Adrenal gland (tissue), 9 donors: ENCODE measurements at regions not wholly inside any gene's neighbourhood (a gene's known extent, or its start where the extent isn't known, plus 50 kb on each side); places are given as distances from the start of the nearest gene placed in this dataset.

ENCODE experiments used
- DNase-seq, 7 donors: peaks; one replicate each; pipeline ENCODE4 v3.0.0-alpha.2; 2019 to 2020
- H3K27ac ChIP-seq, 5 donors: fragments of 200-600 bp; sonication (generic) in 4 of 5; 1 replicate in 3 of 5; 2 replicates in 2 of 5; pipeline versions ENCODE4 v1.5.1 to v1.8.0; 2016 to 2020; ENCODE audit warnings: mild to moderate bottlenecking in 1 of 5
- H3K27me3 ChIP-seq: fragments of 200-600 bp; 2 replicates; pipeline ENCODE4 v1.8.0; 2021
- H3K36me3 ChIP-seq, 2 donors: fragments of 200-600 bp; replicated peaks in 1 of 2; 1 replicate in 1 of 2; 2 replicates in 1 of 2; pipeline versions ENCODE4 v1.5.1 to v1.8.0; 2018 to 2022
- H3K4me1 ChIP-seq, 2 donors: fragments of 200-600 bp; replicated peaks in 1 of 2; 1 replicate in 1 of 2; 2 replicates in 1 of 2; pipeline versions ENCODE4 v1.5.1 to v1.8.0; 2018 to 2021
- H3K4me3 ChIP-seq, 4 donors: fragments of 200-600 bp; sonication (generic) in 3 of 4; one replicate each; pipeline ENCODE4 v1.5.1; 2016 to 2018
- H3K9me3 ChIP-seq, 3 donors: fragments of 200-600 bp; sonication (generic) in 1 of 3; replicated peaks in 1 of 3; 1 replicate in 2 of 3; 2 replicates in 1 of 3; pipeline versions ENCODE4 v1.5.1 to v1.8.0; 2016 to 2021
- CTCF ChIP-seq, 6 experiments: fragments of 450-650 bp in 4 of 6; fragments of 200-600 bp in 2 of 6; sonication (generic) in 1 of 6; IDR thresholded peaks; 1 replicate in 5 of 6; 2 replicates in 1 of 6; pipeline versions ENCODE4 v1.5.1 to v1.8.0; 2016 to 2021; ENCODE audit warnings: antibody characterized with exemption in 6 of 6, mild to moderate bottlenecking in 2 of 6, moderate library complexity in 1 of 6
- POLR2A ChIP-seq, 2 donors: fragments of 450-650 bp; IDR thresholded peaks; one replicate each; pipeline ENCODE4 v1.6.1; 2017; ENCODE audit warnings: antibody characterized with exemption in 2 of 2, mild to moderate bottlenecking in 2 of 2, moderate library complexity in 1 of 2
- WGBS, 4 donors: extraction: QIAGEN DNeasy Blood & Tissue Kit in 2 of 4; methylation state at CpG; one replicate each; pipeline versions ENCODE4 v1.1.5 to v1.1.7; 2013 to 2017; 5-methylcytosine and 5-hydroxymethylcytosine counted together
- intact Hi-C, 2 donors: fragments of 100-400 bp; cut with DNase I; formaldehyde crosslinking; loops; one replicate each; pipeline versions ENCODE4 v1.14.1 to v1.15.0; 2022 to 2023
- donor health status: healthy with polysubstance abuse.
- donor health status: Bipolar disorder and iron deficiency.
- donor health status: DM: yes; HTN: yes; CAD: no.
- donor health status: DM: no; HTN: no; CAD: no.
- donor health status: DM: no; HTN: no; CAD: no.

- intact Hi-C loops: no loop called here
- TF ChIP-seq CTCF (IDR thresholded peaks at IDR 0.05): no peak
- H3K27ac ChIP-seq: no peak overlapping the region
- DNase-seq: no peak
- no peaks in the 10 kb centered on the region for H3K9me3 ChIP-seq
- 39 to 67% (median 57%) methylated on average over 2 of the region's 2 CpGs for WGBS, 4 donors
- H3K4me1 ChIP-seq: no peaks in the 10 kb centered on the region
- H3K27me3 ChIP-seq: no peaks in the 10 kb centered on the region
- no peaks in the 10 kb centered on the region for H3K36me3 ChIP-seq
- no peak overlapping the region for H3K4me3 ChIP-seq
These were observed 1583.8 kb downstream of the NCAM2 start for GRCh38 chr21:22582026-22582425.

- no peaks in the 10 kb centered on the region for H3K9me3 ChIP-seq
- WGBS, 4 donors: 92 to 96% (median 95%) methylated on average over 5 of the region's 5 CpGs
- no peak for TF ChIP-seq CTCF (IDR thresholded peaks at IDR 0.05)
- no peak for TF ChIP-seq POLR2A (IDR thresholded peaks at IDR 0.05)
- no peaks in the 10 kb centered on the region for H3K4me1 ChIP-seq
- H3K27me3 ChIP-seq: no peaks in the 10 kb centered on the region
- no peak overlapping the region for H3K4me3 ChIP-seq
- H3K36me3 ChIP-seq: no peaks in the 10 kb centered on the region
- no peak overlapping the region for H3K27ac ChIP-seq
- DNase-seq: no peak
- intact Hi-C loops: no loop called here
These were observed 1586.1 kb downstream of the NCAM2 start for GRCh38 chr21:22584308-22584707.

DNA sequence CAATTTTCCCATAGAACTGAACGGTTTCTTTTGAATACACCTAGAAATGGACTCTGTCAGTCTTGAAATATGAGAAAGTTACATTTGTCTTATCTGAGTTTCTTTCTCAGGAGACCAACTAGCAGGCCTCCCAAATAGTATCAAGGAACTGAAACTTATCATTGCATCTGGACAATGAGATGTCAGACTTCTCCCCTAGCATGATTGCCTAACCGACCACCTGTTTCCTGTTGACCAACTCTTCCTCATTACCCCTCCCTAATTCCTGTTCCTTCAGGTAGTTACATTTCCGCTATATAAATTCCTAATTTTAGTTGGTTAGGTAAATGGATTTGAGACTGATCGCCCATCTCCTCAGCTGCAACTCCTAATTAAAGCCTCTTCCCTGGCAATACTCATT, 1587.3 kb downstream of the NCAM2 start:
- Histone ChIP-seq H3K4me3 (no peak overlapping the region), H3K36me3 (no peaks in the 10 kb centered on the region), H3K27me3 (no peaks in the 10 kb centered on the region), H3K4me1 (no peaks in the 10 kb centered on the region), H3K27ac (no peak overlapping the region), H3K9me3 (no peaks in the 10 kb centered on the region)
- intact Hi-C loops: no loop called here
- 75 to 81% (median 77%) methylated on average over 4 of the region's 4 CpGs for WGBS, 4 donors
- TF ChIP-seq POLR2A (IDR thresholded peaks at IDR 0.05) (no peak), CTCF (IDR thresholded peaks at IDR 0.05) (no peak)
- no peak for DNase-seq

DNA sequence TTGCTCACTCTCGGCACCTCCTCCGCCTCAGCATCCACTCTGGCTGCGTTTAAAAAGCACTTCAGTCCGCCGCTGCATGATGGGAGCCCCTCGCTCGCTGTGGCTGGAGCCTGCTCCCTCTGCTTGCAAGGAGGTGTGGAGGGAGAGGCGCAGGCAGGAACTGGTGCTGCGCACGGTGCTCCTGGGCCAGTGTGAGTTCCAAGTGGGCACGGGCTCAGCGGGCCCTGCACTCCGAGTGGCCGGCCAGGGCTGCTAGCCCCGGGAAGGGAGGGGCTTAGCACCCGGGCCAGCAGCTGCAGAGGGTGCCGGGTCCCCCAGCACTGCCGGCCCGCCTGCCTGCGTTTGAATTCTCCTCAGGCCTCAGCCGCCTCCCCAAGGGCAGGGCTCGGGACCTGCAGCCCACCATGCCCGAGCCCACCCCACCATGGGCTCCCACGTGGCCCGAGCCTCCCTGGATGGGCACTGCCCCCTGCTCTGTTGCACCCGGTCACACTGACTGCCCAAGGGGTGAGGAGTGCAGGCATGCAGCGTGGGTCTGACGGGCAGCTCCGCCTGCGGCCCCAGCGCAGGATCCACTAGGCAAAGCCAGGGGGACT, 1599.5 kb downstream of the NCAM2 start:
- Histone ChIP-seq H3K4me3 (no peak overlapping the region), H3K36me3 (no peaks in the 10 kb centered on the region), H3K27ac (no peak overlapping the region), H3K9me3 (no peaks in the 10 kb centered on the region), H3K4me1 (no peaks in the 10 kb centered on the region), H3K27me3 (no peaks in the 10 kb centered on the region)
- no peak for TF ChIP-seq POLR2A (IDR thresholded peaks at IDR 0.05)
- TF ChIP-seq CTCF (IDR thresholded peaks at IDR 0.05): no peak
- 87 to 92% (median 89%) methylated on average over 5 to 31 of the region's 31 CpGs for WGBS, 4 donors
- DNase-seq: no peak
- intact Hi-C loops: no loop called here
